ENCODE measurements at regions not wholly inside any gene's neighbourhood (a gene's known extent, or its start where the extent isn't known, plus 50 kb on each side); places are given as distances from the start of the nearest gene placed in this dataset.
"Not testable (repeated sequence)": the region's sequence is repeated elsewhere in the genome, so short reads cannot be mapped to it uniquely, and the experiment has no call there.

DNA sequence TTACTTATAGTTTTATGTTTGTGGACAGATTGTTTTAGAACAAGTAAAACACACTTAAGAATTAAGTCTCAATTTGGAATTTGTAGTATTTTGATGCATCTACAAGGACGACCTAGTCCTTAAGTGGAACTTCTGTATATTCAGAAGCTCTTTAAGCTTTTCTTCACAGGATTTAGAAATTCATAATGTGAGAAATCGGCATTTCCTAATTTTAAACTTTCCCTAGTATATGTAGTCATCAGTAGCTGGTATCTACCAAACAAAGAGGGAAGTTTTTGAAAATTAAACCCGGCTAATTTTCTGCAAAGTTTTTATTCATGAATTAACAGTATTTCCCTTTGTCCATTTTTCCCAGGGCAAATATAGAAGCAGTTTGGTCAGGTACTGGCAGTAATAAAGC is 203.6 kb downstream of the CDRT15L2 start:
- TF ChIP-seq, protein P1, sequence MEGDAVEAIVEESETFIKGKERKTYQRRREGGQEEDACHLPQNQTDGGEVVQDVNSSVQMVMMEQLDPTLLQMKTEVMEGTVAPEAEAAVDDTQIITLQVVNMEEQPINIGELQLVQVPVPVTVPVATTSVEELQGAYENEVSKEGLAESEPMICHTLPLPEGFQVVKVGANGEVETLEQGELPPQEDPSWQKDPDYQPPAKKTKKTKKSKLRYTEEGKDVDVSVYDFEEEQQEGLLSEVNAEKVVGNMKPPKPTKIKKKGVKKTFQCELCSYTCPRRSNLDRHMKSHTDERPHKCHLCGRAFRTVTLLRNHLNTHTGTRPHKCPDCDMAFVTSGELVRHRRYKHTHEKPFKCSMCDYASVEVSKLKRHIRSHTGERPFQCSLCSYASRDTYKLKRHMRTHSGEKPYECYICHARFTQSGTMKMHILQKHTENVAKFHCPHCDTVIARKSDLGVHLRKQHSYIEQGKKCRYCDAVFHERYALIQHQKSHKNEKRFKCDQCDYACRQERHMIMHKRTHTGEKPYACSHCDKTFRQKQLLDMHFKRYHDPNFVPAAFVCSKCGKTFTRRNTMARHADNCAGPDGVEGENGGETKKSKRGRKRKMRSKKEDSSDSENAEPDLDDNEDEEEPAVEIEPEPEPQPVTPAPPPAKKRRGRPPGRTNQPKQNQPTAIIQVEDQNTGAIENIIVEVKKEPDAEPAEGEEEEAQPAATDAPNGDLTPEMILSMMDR (IDR thresholded peaks at IDR 0.05; ENCODE audit: insufficient read depth, low read length, poor library complexity, severe bottlenecking) = no peak
- DNase-seq (ENCODE audit: extremely low read depth, insufficient read length) = no peak
- Histone ChIP-seq H3K27me3 (replicated peaks; ENCODE audit: control insufficient read depth, insufficient read depth, low read length) (no peaks in the 10 kb centered on the region), H3K4me3 (replicated peaks; ENCODE audit: low read depth, low read length) (no peak overlapping the region), H3K36me3 (ENCODE audit: control insufficient read depth, insufficient read depth, low read length) (no peaks in the 10 kb centered on the region)

DNA sequence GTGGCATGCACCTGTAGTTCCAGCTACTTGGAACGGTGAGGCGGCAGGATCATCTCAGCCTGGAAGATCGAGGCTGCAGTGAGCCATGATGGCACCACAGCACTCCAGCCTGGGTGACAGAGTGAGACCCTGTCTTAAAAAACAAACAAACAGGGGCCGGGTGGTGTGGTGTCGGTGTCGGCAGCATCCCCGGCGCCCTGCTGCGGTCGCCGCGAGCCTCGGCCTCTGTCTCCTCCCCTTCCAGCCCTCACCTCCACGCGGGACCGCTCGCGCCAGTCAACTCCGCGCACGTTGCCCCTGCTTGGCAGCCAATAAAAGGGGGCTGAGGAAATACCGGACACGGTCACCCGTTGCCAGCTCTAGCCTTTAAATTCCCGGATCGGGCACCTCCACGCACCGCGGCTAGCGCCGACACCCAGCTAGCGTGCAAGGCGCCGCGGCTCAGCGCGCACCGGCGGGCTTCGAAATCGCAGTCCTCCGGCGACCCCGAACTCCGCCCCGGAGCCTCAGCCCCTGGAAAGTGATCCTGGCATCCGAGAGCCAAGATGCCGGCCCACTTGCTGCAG is 204.7 kb downstream of the CDRT15L2 start:
- DNase-seq (ENCODE audit: extremely low read depth, insufficient read length) = no peak
- TF ChIP-seq, protein P1 (IDR thresholded peaks at IDR 0.05; ENCODE audit: insufficient read depth, low read length, poor library complexity, severe bottlenecking) = no peak
- no peaks in the 10 kb centered on the region for H3K36me3 ChIP-seq (ENCODE audit: control insufficient read depth, insufficient read depth, low read length)

DNA sequence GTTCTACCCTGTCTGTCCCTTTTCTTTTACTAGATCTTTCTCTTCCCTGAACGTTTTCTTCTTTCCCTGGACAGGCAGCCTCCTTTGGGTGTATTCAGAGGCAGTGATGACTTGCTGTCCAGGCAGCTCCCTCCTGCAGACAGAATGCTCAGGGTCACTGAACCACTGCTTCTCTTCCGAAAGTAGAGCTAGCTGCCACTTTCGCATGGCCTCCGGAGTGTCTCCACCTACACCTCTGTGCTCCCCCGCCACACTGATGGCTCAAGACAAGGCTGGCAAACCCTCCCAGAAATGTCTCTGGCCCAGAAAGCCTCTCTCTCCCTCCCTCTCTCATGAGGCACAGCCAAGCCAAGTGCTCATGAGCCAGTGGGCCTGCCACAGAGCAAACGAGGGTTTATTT is 207.8 kb downstream of the CDRT15L2 start:
- Histone ChIP-seq H3K36me3 (ENCODE audit: control insufficient read depth, insufficient read depth, low read length) (no peaks in the 10 kb centered on the region), H3K27me3 (replicated peaks; ENCODE audit: control insufficient read depth, insufficient read depth, low read length) (no peaks in the 10 kb centered on the region), H3K4me3 (replicated peaks; ENCODE audit: low read depth, low read length) (no peak overlapping the region)
- no peak for DNase-seq (ENCODE audit: extremely low read depth, insufficient read length)
- TF ChIP-seq, protein P1 (IDR thresholded peaks at IDR 0.05; ENCODE audit: insufficient read depth, low read length, poor library complexity, severe bottlenecking) = no peak

More for the DNA sequence above, 204.7 kb downstream of the CDRT15L2 start:
- H3K4me3 ChIP-seq (replicated peaks; ENCODE audit: low read depth, low read length) = no peak overlapping the region
- H3K27me3 ChIP-seq (replicated peaks; ENCODE audit: control insufficient read depth, insufficient read depth, low read length) = no peaks in the 10 kb centered on the region

DNA sequence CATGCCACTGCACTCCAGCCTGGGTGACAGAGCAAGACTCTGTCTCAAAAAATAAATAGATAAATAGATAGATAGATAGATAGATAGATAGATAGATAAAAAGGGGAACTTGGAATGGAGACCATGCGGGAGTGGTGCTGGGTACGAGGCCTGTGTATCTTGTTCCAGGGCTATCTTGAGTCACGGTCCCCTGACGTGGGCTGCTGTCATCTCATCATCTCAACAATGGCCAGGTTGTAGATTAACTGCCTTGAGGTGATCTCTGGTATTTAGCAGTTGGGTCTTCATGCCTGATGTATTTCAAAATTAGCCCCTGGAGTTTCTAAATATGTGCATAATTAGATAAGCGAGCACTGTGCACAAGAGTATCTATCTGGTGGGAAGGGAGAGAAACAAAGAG is 212.1 kb downstream of the CDRT15L2 start:
- DNase-seq (ENCODE audit: extremely low read depth, insufficient read length) = no peak
- Histone ChIP-seq H3K4me3 (replicated peaks; ENCODE audit: low read depth, low read length) (no peak overlapping the region), H3K36me3 (ENCODE audit: control insufficient read depth, insufficient read depth, low read length) (no peaks in the 10 kb centered on the region), H3K27me3 (replicated peaks; ENCODE audit: control insufficient read depth, insufficient read depth, low read length) (no peaks in the 10 kb centered on the region)
- TF ChIP-seq, protein P1 (IDR thresholded peaks at IDR 0.05; ENCODE audit: insufficient read depth, low read length, poor library complexity, severe bottlenecking) = no peak

DNA sequence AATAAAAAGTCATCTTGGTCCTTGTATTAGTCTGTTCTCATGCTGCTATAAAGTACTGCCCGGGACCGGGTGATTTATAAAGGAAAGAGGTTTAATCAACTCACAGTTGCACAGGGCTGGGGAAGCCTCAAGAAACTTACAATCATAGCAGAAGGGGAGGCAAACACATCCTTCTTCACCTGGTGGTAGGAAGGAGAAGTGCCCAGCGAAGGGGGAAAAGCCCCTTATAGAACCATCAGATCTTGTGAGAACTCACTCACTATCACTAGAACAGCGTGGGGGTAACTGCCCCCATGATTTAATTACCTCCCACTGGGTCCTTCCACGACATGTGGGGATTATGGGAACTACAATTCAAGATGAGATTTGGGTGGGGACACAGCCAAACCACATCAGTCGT is 215.0 kb downstream of the CDRT15L2 start:
- H3K36me3 ChIP-seq (ENCODE audit: control insufficient read depth, insufficient read depth, low read length); H3K27me3 ChIP-seq (replicated peaks; ENCODE audit: control insufficient read depth, insufficient read depth, low read length); DNase-seq (ENCODE audit: extremely low read depth, insufficient read length); H3K4me3 ChIP-seq (replicated peaks; ENCODE audit: low read depth, low read length): not testable (repeated sequence)

DNA sequence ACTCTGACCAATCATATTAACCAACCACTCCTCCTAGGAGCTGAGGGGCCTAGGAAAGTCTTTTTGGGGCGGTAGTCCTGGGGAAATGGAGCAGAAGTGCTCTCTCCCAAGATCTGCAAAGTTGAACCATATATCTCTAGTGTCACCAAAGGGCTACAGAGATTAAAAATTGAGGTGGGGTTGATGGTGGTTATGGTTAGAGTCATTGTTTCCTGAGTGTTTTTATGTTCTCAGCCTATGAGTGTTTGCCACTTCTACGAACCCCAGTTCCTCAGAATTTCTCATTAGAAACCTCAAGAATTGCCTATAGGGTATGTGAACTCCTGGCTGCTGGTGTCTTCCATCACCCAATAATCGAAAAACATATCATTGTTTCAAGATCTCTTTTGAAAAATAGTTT is 217.8 kb downstream of the CDRT15L2 start:
- Histone ChIP-seq H3K27me3 (replicated peaks; ENCODE audit: control insufficient read depth, insufficient read depth, low read length) (no peaks in the 10 kb centered on the region), H3K36me3 (ENCODE audit: control insufficient read depth, insufficient read depth, low read length) (no peaks in the 10 kb centered on the region), H3K4me3 (replicated peaks; ENCODE audit: low read depth, low read length) (no peak overlapping the region)
- TF ChIP-seq, protein P1 (IDR thresholded peaks at IDR 0.05; ENCODE audit: insufficient read depth, low read length, poor library complexity, severe bottlenecking) = no peak
- no peak for DNase-seq (ENCODE audit: extremely low read depth, insufficient read length)
